Body of pancreas (tissue), 4 donors: ENCODE measurements at regions not wholly inside any gene's neighbourhood (a gene's known extent, or its start where the extent isn't known, plus 50 kb on each side); places are given as distances from the start of the nearest gene placed in this dataset.

Source experiments
- CTCF ChIP-seq, 7 experiments: fragments of 450-650 bp in 4 of 7; fragments of 200-600 bp in 3 of 7; sonication (generic) in 3 of 7; IDR thresholded peaks; one replicate each; pipeline ENCODE4 v1.5.1; 2016 to 2019; ENCODE audit warnings: antibody characterized with exemption in 7 of 7
- POLR2A ChIP-seq, 3 donors: fragments of 450-650 bp; IDR thresholded peaks; one replicate each; pipeline ENCODE4 v1.6.1; 2016; ENCODE audit warnings: antibody characterized with exemption in 3 of 3, mild to moderate bottlenecking in 2 of 3

GRCh38 chr2:19688059-19688458 is 213.7 kb downstream of the TTC32 start:
- TF ChIP-seq CTCF (IDR thresholded peaks at IDR 0.05) (no peak), POLR2A (IDR thresholded peaks at IDR 0.05) (no peak)
